ENCODE measurements at regions not wholly inside any gene's neighbourhood (a gene's known extent, or its start where the extent isn't known, plus 50 kb on each side); places are given as distances from the start of the nearest gene placed in this dataset.

GRCh38 chr3:187840856-187841255, 95.6 kb upstream of the BCL6 start:
- TF ChIP-seq CTCF (conservative IDR thresholded peaks at IDR 0.05) (no peak), ZFX (IDR thresholded peaks at IDR 0.05) (no peak)
